Spleen (tissue), 7 donors: ENCODE measurements at regions not wholly inside any gene's neighbourhood (a gene's known extent, or its start where the extent isn't known, plus 50 kb on each side); places are given as distances from the start of the nearest gene placed in this dataset.
"Not testable (repeated sequence)": the region's sequence is repeated elsewhere in the genome, so short reads cannot be mapped to it uniquely, and the experiment has no call there.

Experiments used
- POLR2A ChIP-seq, 3 donors: fragments of 450-650 bp; IDR thresholded peaks; one replicate each; pipeline ENCODE4 v1.5.1; 2017; ENCODE audit warnings: antibody characterized with exemption in 3 of 3, mild to moderate bottlenecking in 1 of 3
- POLR2AphosphoS5 ChIP-seq, 3 donors: sonication (generic); formaldehyde crosslinking; IDR thresholded peaks; one replicate each; pipeline ENCODE4 v1.5.1; 2017; ENCODE audit warnings: antibody characterized with exemption in 3 of 3
- TF ChIP-seq, protein P1 (sequence below), 11 experiments: fragments of 200-600 bp in 7 of 11; fragments of 450-650 bp in 4 of 11; sonication (generic) in 4 of 11; IDR thresholded peaks in 8 of 11; conservative IDR thresholded peaks in 3 of 11; 1 replicate in 7 of 11; 2 replicates in 4 of 11; pipeline versions ENCODE4 v1.4.0 to v1.8.0; 2016 to 2021; ENCODE audit warnings: antibody characterized with exemption in 11 of 11, inconsistent platforms in 4 of 11, mild to moderate bottlenecking in 1 of 11
- donor health status: DM: no; HTN: no; CAD: no; lungs with moderate emphysema.
- donor health status: DM: no; HTN: no; CAD: no.
- donor health status: DM: no; HTN: no; CAD: no.

DNA sequence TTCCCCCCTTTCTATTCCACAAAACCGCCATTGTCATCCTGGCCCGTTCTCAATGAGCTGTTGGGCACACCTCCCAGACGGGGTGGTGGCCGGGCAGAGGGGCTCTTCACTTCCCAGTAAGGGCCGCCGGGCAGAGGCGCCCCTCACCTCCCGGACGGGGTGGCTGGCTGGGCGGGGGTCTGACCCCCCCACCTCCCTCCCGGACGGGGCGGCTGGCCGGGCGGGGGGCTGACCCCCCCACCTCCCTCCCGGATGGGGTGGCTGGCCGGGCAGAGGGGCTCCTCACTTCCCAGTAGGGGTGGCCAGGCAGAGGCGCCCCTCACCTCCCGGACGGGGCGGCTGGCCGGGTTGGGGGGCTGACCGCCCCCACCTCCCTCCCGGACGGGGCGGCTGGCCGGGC is 363.6 kb upstream of the UMPS start:
- TF ChIP-seq, protein P1, sequence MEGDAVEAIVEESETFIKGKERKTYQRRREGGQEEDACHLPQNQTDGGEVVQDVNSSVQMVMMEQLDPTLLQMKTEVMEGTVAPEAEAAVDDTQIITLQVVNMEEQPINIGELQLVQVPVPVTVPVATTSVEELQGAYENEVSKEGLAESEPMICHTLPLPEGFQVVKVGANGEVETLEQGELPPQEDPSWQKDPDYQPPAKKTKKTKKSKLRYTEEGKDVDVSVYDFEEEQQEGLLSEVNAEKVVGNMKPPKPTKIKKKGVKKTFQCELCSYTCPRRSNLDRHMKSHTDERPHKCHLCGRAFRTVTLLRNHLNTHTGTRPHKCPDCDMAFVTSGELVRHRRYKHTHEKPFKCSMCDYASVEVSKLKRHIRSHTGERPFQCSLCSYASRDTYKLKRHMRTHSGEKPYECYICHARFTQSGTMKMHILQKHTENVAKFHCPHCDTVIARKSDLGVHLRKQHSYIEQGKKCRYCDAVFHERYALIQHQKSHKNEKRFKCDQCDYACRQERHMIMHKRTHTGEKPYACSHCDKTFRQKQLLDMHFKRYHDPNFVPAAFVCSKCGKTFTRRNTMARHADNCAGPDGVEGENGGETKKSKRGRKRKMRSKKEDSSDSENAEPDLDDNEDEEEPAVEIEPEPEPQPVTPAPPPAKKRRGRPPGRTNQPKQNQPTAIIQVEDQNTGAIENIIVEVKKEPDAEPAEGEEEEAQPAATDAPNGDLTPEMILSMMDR (IDR thresholded peaks at IDR 0.05 in 8 of 11, conservative IDR thresholded peaks at IDR 0.05 in 3 of 11): not testable (repeated sequence)
- TF ChIP-seq POLR2A, POLR2AphosphoS5 (IDR thresholded peaks at IDR 0.05): not testable (repeated sequence)
